ENCODE measurements at regions not wholly inside any gene's neighbourhood (a gene's known extent, or its start where the extent isn't known, plus 50 kb on each side); places are given as distances from the start of the nearest gene placed in this dataset.

- TF ChIP-seq CTCF (IDR thresholded peaks at IDR 0.05; ENCODE audit: insufficient read depth, low read length) (no peak), POLR2AphosphoS5 (IDR thresholded peaks at IDR 0.05; ENCODE audit: low read depth) (no peak), GABPA (IDR thresholded peaks at IDR 0.05; ENCODE audit: low read depth) (no peak), REST (IDR thresholded peaks at IDR 0.05; ENCODE audit: insufficient replicate concordance, low read depth) (no peak), SPI1 (IDR thresholded peaks at IDR 0.05; ENCODE audit: borderline replicate concordance, low read depth) (no peak)
Measured at GRCh38 chr14:82655770-82656169, 1122.1 kb upstream of the SEL1L start.
